Natural killer cell (primary cell): ENCODE measurements at regions not wholly inside any gene's neighbourhood (a gene's known extent, or its start where the extent isn't known, plus 50 kb on each side); places are given as distances from the start of the nearest gene placed in this dataset.

Experiments used
- ATAC-seq, 3 donors: fragments of 150-1000 bp in 2 of 3; fragments of 200-7000 bp in 1 of 3; cut with Tn5 transposase; 1 replicate in 1 of 3; 2 replicates in 2 of 3; pipeline ENCODE4 v1.10.0; 2021; ENCODE audit warnings: mild to moderate bottlenecking in 2 of 3, moderate library complexity in 2 of 3
- DNase-seq, 2 donors: peaks; one replicate each; pipeline versions ENCODE4 v3.0.0 to v3.0.0-alpha.2; 2013 to 2021; ENCODE audit warnings: mixed read lengths in 1 of 2
- H3K27ac ChIP-seq: one replicate; pipeline ENCODE4 v1.5.1; 2013; ENCODE audit warnings: mild to moderate bottlenecking, low read length
- H3K27me3 ChIP-seq: one replicate; pipeline ENCODE4 v1.6.1; 2013; ENCODE audit warnings: low read length; ENCODE audit not compliant: control insufficient read depth, insufficient read depth
- H3K36me3 ChIP-seq: one replicate; pipeline ENCODE4 v1.6.1; 2013; ENCODE audit warnings: low read length; ENCODE audit not compliant: control insufficient read depth, insufficient read depth
- H3K4me1 ChIP-seq: one replicate; pipeline ENCODE4 v1.6.1; 2013; ENCODE audit warnings: low read length; ENCODE audit not compliant: control insufficient read depth, insufficient read depth
- H3K4me3 ChIP-seq: one replicate; pipeline ENCODE4 v1.5.1; 2013; ENCODE audit warnings: low read length
- H3K9me3 ChIP-seq: one replicate; pipeline ENCODE4 v1.6.1; 2013; ENCODE audit warnings: low read length; ENCODE audit not compliant: control insufficient read depth, insufficient read depth
- H3K27ac Mint-ChIP-seq, 2 donors: one replicate each; pipeline ENCODE4 v1.8.0; 2022; ENCODE audit warnings: mild to moderate bottlenecking in 2 of 2, mixed read lengths in 2 of 2, moderate library complexity in 1 of 2
- H3K27me3 Mint-ChIP-seq, 2 donors: one replicate each; pipeline ENCODE4 v1.8.0; 2022; ENCODE audit warnings: low read depth in 2 of 2, mixed read lengths in 2 of 2
- H3K36me3 Mint-ChIP-seq: one replicate; pipeline ENCODE4 v1.8.0; 2022; ENCODE audit warnings: mixed read lengths
- H3K4me1 Mint-ChIP-seq, 2 donors: one replicate each; pipeline ENCODE4 v1.8.0; 2022; ENCODE audit warnings: mixed read lengths in 2 of 2
- H3K4me3 Mint-ChIP-seq: one replicate; pipeline ENCODE4 v1.8.0; 2022; ENCODE audit warnings: mild to moderate bottlenecking, moderate library complexity, mixed read lengths
- H3K9me3 Mint-ChIP-seq, 2 donors: one replicate each; pipeline ENCODE4 v1.8.0; 2022; ENCODE audit warnings: mixed read lengths in 2 of 2
- CTCF ChIP-seq: fragments of 200-600 bp; IDR thresholded peaks from one replicate; pipeline ENCODE4 v1.8.0; 2022; ENCODE audit warnings: antibody characterized with exemption
- WGBS: methylation state at CpG from one replicate; pipeline ENCODE4 v1.1.7; 2013; ENCODE audit warnings: missing lambda C conversion rate; ENCODE audit not compliant: insufficient coverage; 5-methylcytosine and 5-hydroxymethylcytosine counted together
- intact Hi-C: fragments of 100-400 bp; cut with micrococcal nuclease; formaldehyde crosslinking; loops from one replicate; pipeline ENCODE4 v1.14.2; 2022

GRCh38 chr2:51718881-51719280, 686.9 kb upstream of the NRXN1 start:
- Histone ChIP-seq H3K4me1 (no peaks in the 10 kb centered on the region), H3K9me3 (peaks cover 2% of the 10 kb centered on the region), H3K4me3 (no peak overlapping the region), H3K27ac (no peak overlapping the region), H3K36me3 (no peaks in the 10 kb centered on the region), H3K27me3 (no peaks in the 10 kb centered on the region)
- intact Hi-C loops, result no loop called here
- no peak for TF ChIP-seq CTCF
- Mint-ChIP-seq H3K9me3 (peaks cover 24 to 27% of the 10 kb centered on the region in 2 donors), H3K27ac (no peak overlapping the region), H3K4me3 (no peak overlapping the region), H3K4me1 (no peaks in the 10 kb centered on the region), H3K27me3 (no peaks in the 10 kb centered on the region), H3K36me3 (no peaks in the 10 kb centered on the region)
- DNase-seq, result no peak
- no peak for ATAC-seq

GRCh38 chr2:51717312-51717711, 685.4 kb upstream of the NRXN1 start:
- ATAC-seq (no peak), DNase-seq (no peak)
- H3K4me1 Mint-ChIP-seq, result no peaks in the 10 kb centered on the region
- H3K36me3 ChIP-seq, result no peaks in the 10 kb centered on the region
- H3K27ac Mint-ChIP-seq, result no peak overlapping the region
- no peaks in the 10 kb centered on the region for H3K36me3 Mint-ChIP-seq
- H3K4me1 ChIP-seq, result no peaks in the 10 kb centered on the region
- peaks cover 2% of the 10 kb centered on the region for H3K9me3 ChIP-seq
- H3K27ac ChIP-seq, result no peak overlapping the region
- no peak overlapping the region for H3K4me3 Mint-ChIP-seq
- 100% methylated on average over 1 of the region's 3 CpGs for WGBS
- H3K27me3 ChIP-seq, result no peaks in the 10 kb centered on the region
- intact Hi-C loops, result no loop called here
- H3K4me3 ChIP-seq, result no peak overlapping the region
- no peaks in the 10 kb centered on the region for H3K27me3 Mint-ChIP-seq
- peaks cover 23 to 25% of the 10 kb centered on the region in 2 donors for H3K9me3 Mint-ChIP-seq
- TF ChIP-seq CTCF, result no peak

DNA sequence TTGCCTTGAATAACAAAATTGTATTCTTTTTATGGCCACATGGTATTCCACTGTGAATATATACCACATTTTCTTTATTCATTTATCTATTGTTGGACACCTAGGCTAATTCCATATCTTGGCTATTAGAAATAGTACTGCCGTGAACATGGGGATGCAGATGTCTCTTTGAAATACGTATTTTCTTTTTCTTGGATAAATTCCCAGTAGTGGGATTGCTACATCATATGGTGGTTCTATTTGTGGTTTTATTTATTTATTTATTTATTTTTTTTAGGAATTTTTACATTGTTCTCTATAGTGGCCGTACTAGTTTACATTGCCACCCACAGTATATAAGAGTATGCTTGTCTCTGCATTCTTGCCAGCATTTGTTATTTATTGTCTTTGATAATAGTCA, 679.8 kb upstream of the NRXN1 start:
- no peak overlapping the region for H3K4me3 Mint-ChIP-seq

More for the DNA sequence above, 679.8 kb upstream of the NRXN1 start:
- H3K9me3 ChIP-seq, result peaks cover 2% of the 10 kb centered on the region
- no peak overlapping the region for H3K27ac Mint-ChIP-seq
- no peaks in the 10 kb centered on the region for H3K27me3 ChIP-seq
- H3K27ac ChIP-seq, result no peak overlapping the region
- no peak for TF ChIP-seq CTCF
- intact Hi-C loops, result no loop called here
- no peak for ATAC-seq
- no peaks in the 10 kb centered on the region for H3K27me3 Mint-ChIP-seq
- H3K4me1 ChIP-seq, result no peaks in the 10 kb centered on the region
- H3K36me3 Mint-ChIP-seq, result no peaks in the 10 kb centered on the region
- 92% methylated on average over 2 of the region's 3 CpGs for WGBS
- no peak for DNase-seq
- H3K4me1 Mint-ChIP-seq, result no peaks in the 10 kb centered on the region
- peaks cover 13 to 19% of the 10 kb centered on the region in 2 donors for H3K9me3 Mint-ChIP-seq
- H3K4me3 ChIP-seq, result no peak overlapping the region
- H3K36me3 ChIP-seq, result no peaks in the 10 kb centered on the region
